ENCODE measurements at regions not wholly inside any gene's neighbourhood (a gene's known extent, or its start where the extent isn't known, plus 50 kb on each side); places are given as distances from the start of the nearest gene placed in this dataset.

GRCh38 chr9:96136992-96137670, 164.8 kb downstream of the HSD17B3 start:
- H3K9me2 ChIP-seq (ENCODE audit: insufficient read depth, low read length) = no peaks in the 10 kb centered on the region
- H3K36me3 ChIP-seq (ENCODE audit: insufficient read depth, low read length) = no peaks in the 10 kb centered on the region
- no peaks in the 10 kb centered on the region for H3K9me3 ChIP-seq (ENCODE audit: low read length)
- TF ChIP-seq RAD21 (conservative IDR thresholded peaks at IDR 0.05) = no peak
- no peak for TF ChIP-seq TAF1 (IDR thresholded peaks at IDR 0.05; ENCODE audit: low read depth)
- TF ChIP-seq MXI1 (conservative IDR thresholded peaks at IDR 0.05; ENCODE audit: poor library complexity, severe bottlenecking) = no peak
- no peak for TF ChIP-seq POLR2AphosphoS5 (IDR thresholded peaks at IDR 0.05)
- no peak for TF ChIP-seq SMC3 (conservative IDR thresholded peaks at IDR 0.05; ENCODE audit: poor library complexity)
- no peak for TF ChIP-seq EZH2 (IDR thresholded peaks at IDR 0.05; ENCODE audit: borderline replicate concordance, insufficient read depth, low read length, poor library complexity, severe bottlenecking)
- no peak for TF ChIP-seq CTCF (IDR thresholded peaks at IDR 0.05; ENCODE audit: poor library complexity, severe bottlenecking)
- no peak for TF ChIP-seq EP300 (conservative IDR thresholded peaks at IDR 0.05; ENCODE audit: poor library complexity, severe bottlenecking)
- no peak for TF ChIP-seq REST (IDR thresholded peaks at IDR 0.05; ENCODE audit: borderline replicate concordance)
- H3F3A ChIP-seq (ENCODE audit: insufficient read depth, low read length, poor library complexity, severe bottlenecking) = no peaks in the 10 kb centered on the region
- peaks cover 34% of the 10 kb centered on the region for H3K27me3 ChIP-seq (ENCODE audit: insufficient read depth, low read depth, low read length)
- no peaks in the 10 kb centered on the region for H4K20me1 ChIP-seq (ENCODE audit: insufficient read depth)
- no peak overlapping the region for H3K4me3 ChIP-seq (ENCODE audit: low read length)
- no peak overlapping the region for H3K27ac ChIP-seq (ENCODE audit: low read length)
- no peak overlapping the region for H3K4me2 ChIP-seq (ENCODE audit: low read length)
- H2AFZ ChIP-seq (ENCODE audit: low read depth, low read length) = no peak overlapping the region
- no peak overlapping the region for H3K9ac ChIP-seq (ENCODE audit: low read length)
- H3K79me2 ChIP-seq (replicated peaks; ENCODE audit: insufficient read depth, low read length) = no peaks in the 10 kb centered on the region

- no peaks in the 10 kb centered on the region for H3K36me3 ChIP-seq (ENCODE audit: insufficient read depth, low read length)
- H3K27ac ChIP-seq (ENCODE audit: low read length) = no peak overlapping the region
- H3K9me3 ChIP-seq (ENCODE audit: low read length) = no peaks in the 10 kb centered on the region
- H3K27me3 ChIP-seq (ENCODE audit: insufficient read depth, low read depth, low read length) = peaks cover 47% of the 10 kb centered on the region
- H3K4me2 ChIP-seq (ENCODE audit: low read length) = no peak overlapping the region
- H3K4me3 ChIP-seq (ENCODE audit: low read length) = no peak overlapping the region
- no peak overlapping the region for H2AFZ ChIP-seq (ENCODE audit: low read depth, low read length)
- H3F3A ChIP-seq (ENCODE audit: insufficient read depth, low read length, poor library complexity, severe bottlenecking) = no peaks in the 10 kb centered on the region
- no peaks in the 10 kb centered on the region for H4K20me1 ChIP-seq (ENCODE audit: insufficient read depth)
- TF ChIP-seq MXI1 (conservative IDR thresholded peaks at IDR 0.05; ENCODE audit: poor library complexity, severe bottlenecking) = no peak
- no peak for TF ChIP-seq POLR2AphosphoS5 (IDR thresholded peaks at IDR 0.05)
- H3K9ac ChIP-seq (ENCODE audit: low read length) = no peak overlapping the region
- H3K79me2 ChIP-seq (replicated peaks; ENCODE audit: insufficient read depth, low read length) = no peaks in the 10 kb centered on the region
- H3K9me2 ChIP-seq (ENCODE audit: insufficient read depth, low read length) = no peaks in the 10 kb centered on the region
These were observed 166.2 kb downstream of the HSD17B3 start for GRCh38 chr9:96135753-96136290.

All from neural cell (in vitro differentiated cells).